GM18909 (cell line): ENCODE measurements at regions not wholly inside any gene's neighbourhood (a gene's known extent, or its start where the extent isn't known, plus 50 kb on each side); places are given as distances from the start of the nearest gene placed in this dataset.

Experiments used
- ATAC-seq: cut with Tn5 transposase; IDR thresholded peaks from one replicate; pipeline ENCODE4 v1.9.1; 2021; ENCODE audit warnings: mild to moderate bottlenecking; ENCODE audit not compliant: unreplicated experiment, poor library complexity

DNA sequence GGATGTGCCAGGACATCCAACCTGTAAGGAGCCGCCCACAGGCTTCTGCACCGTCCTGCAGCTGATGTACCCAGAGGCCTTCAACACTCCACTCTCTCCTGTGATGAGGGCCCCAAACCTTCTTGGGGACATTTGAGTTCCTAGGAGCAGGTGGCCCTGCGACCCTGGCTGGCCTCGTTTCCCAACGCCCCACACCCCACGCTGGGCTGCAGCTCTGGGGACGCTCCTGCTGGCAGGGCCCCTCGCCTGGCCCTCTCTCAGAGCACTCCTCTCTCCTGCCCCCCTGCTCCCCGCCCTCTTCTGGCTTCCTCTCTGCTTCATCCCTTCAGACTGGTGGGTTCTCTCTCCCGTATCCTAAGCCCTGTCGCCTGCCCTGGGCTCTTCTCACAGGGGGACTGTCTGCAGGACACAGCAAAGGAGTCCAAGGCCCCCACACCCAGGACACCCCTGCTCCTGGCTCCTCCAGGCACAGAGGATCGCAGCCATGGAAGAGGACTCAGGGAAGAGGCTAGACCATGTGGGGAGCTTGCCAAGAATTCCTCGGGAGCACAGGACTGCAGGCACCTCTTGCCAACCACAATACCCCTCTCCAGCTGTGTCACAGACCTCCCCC, 541.4 kb downstream of the TCERG1L start:
- ATAC-seq, result no peak

DNA sequence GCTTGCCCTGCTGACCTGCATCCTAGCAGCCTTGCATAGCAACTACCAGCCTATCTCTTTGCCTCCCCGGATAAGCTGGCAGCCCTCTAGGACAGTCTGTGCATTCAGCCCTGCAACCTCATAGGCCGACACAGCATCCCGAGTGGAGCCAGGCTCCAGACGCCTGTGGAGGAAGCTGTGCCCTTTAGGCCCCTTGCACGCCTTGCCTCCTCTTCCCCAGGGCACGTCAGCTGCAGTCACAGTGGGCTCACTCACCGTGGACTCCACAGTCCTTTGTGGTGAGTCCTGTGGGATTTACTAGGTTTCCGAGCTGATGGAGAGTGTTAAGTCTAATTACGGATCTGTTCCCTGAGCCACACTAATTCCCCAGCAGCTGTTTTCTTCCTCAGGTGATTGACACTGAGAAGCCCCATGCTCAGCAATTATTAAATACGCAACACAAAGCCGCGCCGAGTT, 540.0 kb downstream of the TCERG1L start:
- ATAC-seq, result no peak

DNA sequence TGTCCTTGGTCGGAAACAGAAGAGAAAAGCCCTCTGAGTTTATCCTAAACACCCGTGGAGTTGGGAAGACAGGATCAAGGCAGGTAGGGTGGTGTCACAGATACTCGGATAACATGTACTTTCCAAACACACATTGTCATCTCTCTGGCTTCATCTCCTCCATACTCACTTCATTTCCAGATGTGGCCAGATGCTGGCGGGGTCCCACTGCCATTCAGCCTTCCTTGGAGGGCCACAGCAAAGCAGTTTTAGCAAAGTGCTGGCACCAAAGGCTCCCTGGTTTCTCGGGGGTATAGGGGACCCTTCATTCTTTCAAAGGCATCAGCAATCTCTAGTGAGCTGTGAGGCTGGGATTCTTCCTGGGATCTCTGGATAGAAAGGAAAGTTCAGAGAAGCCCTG, 539.5 kb downstream of the TCERG1L start:
- ATAC-seq, result no peak

DNA sequence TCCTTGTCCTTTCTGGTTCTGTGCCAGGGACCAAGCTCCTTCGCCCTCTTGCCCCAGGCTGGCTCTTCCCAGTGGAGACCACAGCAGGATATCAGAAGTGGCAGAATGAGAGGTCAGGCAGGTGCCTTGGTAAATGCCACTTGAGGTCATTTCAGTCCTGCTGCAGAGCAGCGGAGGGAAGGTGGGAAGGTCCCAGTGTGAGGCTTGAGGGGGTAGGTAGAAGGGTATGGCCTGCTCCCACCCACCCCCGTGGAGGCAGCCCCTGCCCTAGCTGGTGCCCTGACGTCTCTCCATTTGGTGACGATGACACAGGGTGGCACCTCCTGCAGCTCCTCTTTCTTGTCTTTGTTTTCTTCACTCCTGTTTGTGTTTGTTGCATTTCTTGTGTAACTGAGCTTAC, 538.8 kb downstream of the TCERG1L start:
- no peak for ATAC-seq

DNA sequence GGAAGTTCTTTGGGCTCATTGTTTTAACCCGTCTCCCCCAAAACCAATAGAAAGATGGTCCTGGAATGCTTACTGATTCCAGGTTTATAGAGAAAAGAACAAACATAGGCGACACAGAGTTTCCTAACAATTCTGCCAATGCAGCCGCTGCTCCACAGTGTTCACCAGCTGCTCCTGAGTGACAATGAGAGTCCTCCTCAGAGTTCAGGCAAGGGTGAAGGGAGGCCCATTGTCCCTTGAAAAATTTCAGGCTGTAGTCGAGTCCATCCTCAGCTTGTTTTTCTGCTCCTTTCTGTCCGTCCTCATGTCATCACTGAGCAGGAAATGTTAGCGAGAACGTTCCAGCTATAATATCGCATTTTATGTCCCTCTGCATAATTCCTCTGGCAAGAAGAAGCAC, 537.6 kb downstream of the TCERG1L start:
- ATAC-seq, result no peak

DNA sequence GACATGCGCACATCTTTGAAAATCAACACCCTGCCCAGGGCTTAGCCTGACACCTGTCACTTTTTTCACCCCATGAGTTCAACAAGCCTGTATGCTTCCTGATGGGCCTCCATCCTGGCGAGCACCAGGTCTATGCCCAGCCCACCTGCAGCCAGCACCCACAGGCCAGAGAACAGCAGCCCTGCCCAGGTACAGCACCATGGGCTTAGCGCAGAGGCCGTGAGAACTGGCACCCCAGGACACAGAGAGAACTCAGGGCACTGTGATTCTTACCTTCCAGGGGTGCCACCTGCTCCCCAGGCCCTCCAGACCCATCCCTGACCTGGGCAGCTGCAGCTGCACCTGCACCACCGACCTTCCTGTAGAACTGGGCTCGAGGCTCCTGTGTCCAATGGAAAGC, 536.6 kb downstream of the TCERG1L start:
- ATAC-seq, result no peak

DNA sequence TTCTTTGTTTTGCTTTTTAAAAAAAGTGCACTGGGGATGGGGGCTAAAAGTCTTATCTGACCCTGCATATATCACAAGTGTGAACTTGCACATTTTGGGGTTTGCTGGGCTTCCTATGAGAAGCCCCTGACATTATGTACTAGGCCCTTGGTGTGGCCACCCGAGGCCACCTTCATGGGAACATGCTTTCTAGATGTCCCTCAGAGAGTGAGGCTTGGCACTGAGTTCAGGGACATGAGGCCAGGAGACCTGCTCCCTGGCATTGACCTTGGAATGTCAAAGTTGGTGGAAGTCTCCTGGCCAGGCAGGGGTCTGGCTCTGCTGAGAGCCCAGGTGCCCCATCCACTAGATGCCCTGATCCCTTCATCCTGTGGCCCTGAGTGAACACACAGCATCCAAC, 536.2 kb downstream of the TCERG1L start:
- no peak for ATAC-seq

DNA sequence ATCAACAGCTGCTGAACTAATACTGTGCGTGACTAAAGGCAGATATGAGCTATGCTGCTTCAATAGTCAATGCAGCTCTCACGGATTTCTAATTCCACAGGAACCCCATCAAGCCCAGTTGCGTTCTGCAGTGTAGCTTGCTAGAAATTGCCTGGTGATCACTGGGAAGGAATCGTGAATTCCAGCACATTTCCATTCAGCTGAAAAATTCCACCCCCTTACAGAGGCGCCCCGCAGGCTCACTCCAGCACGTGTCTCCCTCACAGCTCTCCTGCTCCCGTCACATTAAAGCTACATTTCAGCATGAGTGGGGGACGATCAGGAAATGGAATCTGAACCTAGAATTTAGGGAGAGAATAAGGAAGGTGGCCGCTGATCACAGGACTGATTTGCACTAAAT, 534.8 kb downstream of the TCERG1L start:
- ATAC-seq, result no peak

DNA sequence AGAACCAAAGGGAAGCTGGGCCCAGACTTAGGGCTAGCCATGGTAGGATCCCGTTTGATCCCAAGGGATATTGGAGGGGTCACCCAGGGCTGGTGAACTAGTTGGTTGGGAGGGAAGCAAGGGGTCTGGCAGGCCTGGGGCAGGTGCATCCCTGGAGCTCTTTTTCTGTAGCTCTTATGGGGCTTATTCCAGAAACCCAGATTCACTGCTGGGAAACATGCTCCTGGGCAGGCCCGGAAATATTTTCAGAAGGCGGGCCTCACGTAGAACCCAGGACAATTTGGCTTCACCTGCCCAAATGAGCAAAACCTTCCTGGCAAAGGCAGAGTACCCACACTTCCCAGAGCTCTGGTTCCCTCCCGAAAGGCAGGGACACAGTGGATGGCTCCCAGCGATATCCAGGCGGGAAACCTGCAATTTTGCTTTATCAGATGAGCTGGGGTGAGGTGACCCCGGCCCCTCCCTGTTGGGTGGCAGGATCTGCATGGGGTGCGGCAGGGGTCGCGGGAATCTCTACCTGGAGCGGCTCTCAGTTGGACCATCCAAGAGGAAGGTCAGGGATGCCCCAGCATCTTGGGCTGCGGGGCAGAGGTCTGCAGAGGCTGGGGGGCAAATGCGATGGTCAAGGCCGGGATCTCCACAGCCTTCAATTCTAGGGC, 533.9 kb downstream of the TCERG1L start:
- no peak for ATAC-seq

DNA sequence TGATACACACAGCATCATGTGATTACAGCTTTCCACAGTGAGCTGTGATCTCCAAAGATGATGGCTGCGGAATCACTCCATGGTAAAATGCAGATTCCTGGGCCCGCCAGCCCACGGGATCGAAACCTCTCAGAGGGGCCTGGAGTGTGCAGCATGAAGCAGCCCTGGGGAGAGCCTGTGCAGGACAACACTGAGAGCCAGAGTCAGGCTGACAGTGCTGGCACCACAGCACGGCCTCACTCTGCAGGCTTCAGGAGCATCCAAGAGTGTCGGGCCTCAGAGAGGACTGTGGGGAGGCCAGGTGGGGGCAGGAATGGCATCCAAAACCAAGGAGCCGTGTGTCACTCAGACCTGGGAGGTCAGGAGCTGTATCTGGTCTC, 533.4 kb downstream of the TCERG1L start:
- ATAC-seq, result no peak

DNA sequence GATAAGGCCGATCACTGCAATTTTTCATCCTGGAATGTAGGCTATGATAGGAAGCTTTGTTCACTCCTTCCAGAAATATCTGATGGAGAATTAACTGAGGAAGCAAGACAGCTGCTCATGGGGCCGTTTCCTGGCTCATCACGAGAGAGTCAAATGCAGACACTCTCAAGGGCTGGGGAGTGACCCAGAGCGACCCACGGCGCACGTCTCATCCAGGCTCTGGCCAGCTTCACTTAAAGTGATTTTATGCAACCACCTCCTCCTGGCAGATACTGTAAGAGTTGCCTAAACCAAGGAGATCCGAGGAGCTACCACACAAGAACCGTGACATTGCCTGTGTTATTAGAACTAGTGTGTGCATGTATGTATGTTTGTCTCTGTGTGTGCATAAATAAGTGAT, 530.8 kb downstream of the TCERG1L start:
- no peak for ATAC-seq

DNA sequence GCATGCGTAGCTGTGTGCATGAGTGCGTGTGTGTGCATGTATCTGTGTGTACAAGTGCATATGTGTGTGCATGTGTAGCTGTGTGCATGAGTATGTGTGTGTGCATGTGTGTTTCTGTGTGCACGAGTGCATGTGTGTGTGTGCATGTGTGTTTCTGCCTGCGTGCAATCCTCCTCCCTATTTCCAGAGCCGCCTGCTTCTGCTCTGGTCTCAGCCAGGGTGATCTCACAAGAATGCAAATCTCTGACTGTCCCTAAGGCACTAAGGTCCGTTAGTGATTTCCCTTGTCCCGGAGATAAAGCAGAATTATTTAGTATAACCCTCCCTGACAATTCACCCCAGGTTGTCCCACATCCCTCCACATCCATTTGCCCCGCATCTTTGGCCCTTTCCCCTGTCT, 530.3 kb downstream of the TCERG1L start:
- no peak for ATAC-seq

DNA sequence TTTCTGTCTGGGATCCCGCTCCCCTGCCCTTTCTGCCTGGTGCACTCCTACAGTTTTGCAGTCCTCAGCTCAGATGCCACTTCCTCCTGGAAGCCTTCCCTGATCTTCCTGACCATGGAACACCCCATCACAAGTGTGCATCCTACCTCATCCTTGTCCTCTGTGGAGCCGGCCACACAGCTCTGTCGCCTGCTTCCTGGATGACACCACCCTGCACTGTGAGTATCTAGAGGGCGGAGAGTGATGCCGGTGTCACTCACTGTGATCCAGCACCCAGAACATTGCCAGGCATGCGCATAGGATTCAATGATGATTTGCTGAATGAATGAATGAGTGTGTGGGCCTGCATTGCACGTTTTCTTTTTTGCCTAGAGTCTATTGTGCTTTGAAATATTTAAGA, 529.9 kb downstream of the TCERG1L start:
- ATAC-seq, result no peak

DNA sequence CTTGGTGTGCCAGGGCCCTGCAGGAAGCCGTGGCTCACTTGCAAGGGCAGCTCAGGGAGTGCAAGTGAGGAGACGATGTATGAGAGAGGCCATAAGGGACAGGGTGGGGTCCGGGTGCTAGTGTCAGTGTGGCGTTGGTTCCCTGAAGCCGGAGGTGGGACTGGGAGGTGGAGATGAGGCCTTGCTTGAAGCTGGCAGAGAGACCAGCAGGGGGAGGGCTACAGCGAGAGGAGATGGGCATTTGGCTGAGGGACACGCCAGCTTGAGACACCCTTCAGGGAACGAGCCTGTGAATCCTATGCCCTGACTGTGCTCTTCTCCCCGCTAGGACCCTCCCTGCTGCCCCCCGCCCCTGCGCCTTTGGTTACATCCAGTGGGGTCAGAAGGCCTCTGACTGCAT, 529.1 kb downstream of the TCERG1L start:
- no peak for ATAC-seq

DNA sequence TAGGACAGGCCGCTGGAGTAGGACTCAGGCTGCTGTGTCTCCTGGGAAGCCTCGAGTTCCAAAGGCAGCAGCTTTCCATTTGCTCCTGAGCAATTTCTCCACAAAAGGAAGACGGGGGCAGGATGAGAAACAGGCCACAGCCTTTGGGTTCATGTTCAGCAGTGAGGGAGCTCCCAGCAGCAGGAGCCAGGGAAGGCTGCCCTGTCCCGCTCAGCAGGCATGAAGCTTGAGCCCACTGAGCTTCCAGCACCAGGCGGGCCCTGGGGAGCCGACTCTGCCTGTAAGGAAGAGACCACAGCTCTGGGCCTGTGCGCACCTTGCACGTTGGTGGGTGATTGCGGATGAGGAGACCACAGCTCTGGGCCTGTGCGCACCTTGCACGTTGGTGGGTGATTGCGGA, 527.2 kb downstream of the TCERG1L start:
- ATAC-seq, result no peak

DNA sequence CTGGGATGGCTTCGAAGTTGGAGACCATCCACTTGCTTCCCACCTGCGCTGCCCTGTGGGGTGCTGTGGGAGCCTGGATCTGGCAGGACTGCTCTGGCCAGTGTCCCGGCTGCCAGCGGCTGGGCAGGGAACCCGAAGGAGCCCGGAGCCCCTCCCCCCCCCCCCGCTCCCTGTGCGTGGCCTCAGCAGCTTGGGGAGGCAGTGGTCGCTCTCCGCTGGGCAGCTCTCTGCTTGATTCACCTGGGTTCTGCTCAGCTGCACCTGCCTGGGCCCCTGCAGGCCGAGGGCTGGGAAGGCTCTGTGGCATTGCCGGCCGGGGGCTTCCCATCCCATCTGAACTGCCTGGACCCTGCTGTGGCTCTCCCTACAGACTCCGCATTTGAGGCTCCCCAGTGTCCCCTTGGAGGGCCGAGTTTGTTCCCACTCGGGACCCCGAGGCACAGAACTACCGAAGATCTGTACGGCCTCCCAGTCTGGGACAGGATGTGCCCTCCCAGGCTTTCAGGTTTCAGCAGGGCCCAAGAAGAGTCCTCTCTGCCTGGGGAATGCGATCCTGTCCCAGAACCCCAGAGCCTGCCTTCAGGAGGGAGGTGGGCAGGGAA, 525.1 kb downstream of the TCERG1L start:
- no peak for ATAC-seq

DNA sequence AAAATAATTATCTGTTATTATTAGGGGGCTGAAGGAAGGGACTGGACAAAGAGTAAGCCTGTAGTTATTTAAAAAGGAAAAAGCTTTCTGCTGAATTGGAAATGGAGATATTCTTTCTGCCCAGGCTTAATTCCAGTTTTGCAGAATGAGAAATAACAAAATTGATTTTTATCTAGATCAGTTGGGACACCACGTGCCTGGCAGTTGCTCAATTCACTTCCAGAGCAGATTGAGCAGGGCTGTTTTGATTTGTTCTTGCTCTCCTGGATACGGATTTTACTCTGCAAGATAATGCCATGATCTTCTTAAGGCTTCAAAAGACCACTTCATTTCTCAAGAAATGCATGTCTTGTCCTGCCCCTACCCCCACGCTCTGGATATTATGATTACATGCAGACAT, 524.3 kb downstream of the TCERG1L start:
- no peak for ATAC-seq

DNA sequence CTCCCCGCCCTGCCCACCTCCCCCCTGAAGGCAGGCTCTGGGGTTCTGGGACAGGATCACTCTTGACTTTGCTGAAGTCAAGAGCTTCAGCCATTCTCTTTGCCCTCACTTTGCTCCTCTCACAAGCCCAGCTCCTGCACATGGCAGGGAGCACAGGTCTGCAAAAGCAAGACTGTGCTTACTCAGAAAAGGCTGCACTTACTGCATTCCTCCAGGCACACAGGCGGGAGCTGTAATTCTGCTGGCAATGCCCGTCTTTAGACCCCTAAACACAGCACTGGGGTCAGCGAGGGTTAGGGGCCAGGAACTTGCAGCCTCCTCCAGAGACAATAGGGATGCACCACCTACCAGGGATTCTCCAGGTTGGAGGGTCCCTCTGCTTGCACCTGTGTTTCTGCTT, 523.7 kb downstream of the TCERG1L start:
- ATAC-seq, result no peak

DNA sequence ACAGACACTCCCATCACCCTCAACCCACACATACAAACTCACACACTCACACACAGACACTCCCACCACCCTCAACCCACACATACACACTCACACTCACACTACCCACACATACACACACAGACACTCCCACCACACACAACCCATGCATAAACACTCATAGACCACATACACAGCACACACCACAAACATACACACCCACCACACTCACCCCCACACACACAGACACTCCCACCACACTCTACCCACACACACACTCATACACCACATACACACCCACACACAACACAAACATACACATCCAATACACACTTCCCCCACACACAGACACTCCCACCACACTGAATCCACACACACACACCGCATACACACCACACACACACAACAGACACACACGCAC, 521.2 kb downstream of the TCERG1L start:
- no peak for ATAC-seq

DNA sequence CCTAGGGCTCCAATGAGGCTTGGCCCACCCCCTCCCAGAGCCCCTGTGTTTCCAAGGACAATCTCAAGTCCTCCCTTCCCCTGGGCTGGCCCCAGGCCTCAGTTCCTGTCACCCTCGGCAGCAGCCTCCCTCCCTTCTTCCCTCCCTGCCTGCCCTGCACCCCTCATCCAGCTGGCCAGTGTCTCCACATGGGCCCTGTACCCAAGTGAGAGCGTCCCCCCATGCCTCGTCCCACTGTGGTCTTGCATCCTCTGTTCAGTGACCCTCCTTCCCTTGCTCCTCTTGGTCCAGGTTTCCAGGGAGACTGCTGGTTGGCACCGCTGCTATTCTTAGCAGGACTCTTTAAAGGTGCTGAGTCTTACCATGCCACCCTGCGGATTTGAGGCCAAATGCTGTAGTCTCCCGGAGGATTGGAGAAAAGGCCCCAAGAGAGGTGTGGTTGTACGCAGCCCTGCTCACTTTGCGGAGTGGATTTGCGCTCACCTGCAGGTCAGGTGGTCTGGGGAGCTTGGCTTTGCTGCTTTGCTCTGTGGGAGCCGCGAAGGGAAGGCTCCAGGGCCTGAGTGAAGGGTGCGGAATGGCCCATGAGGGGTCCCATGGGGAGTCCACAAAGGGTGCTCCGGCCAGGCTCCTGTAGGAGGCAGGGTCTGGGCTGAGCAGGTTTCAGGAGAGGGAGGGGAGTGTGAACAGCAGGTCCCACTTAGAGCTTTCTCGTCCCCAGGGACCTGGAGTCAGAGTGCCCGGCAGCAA, 519.2 kb downstream of the TCERG1L start:
- ATAC-seq, result no peak

DNA sequence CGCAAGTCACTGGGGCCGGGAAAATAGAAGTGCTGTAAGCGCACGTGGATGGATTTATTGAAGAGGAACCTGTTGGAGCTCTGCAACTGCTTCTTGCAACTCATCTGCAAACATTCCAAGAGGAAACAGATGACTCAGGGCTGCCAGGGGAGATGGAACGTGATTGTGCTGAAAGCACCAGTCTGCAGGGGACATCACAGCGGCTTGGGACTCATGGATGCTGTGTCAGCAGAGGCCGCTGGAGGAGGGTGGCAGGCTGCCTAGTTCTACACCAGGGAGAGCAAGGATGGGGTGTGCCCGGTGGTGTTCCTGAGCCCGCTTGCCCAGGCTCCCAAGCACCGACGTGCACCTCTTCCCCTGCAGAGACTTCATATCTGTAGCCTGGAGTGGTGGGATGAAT, 515.7 kb downstream of the TCERG1L start:
- ATAC-seq, result no peak
